ENCODE measurements at regions not wholly inside any gene's neighbourhood (a gene's known extent, or its start where the extent isn't known, plus 50 kb on each side); places are given as distances from the start of the nearest gene placed in this dataset.

GRCh38 chr21:26225046-26225445, 54.5 kb upstream of the APP start (continued):
- no peak for TF ChIP-seq ETS2 (tag; IDR thresholded peaks at IDR 0.05; ENCODE audit: borderline replicate concordance, poor library complexity, severe bottlenecking)
- no peak for TF ChIP-seq PTRF (tag; IDR thresholded peaks at IDR 0.05)
- TF ChIP-seq BDP1 (IDR thresholded peaks at IDR 0.05; ENCODE audit: insufficient read depth, insufficient read length) = no peak
- no peak for TF ChIP-seq SNRNP70 (optimal IDR thresholded peaks at IDR 0.05; ENCODE audit: low read depth, low read length)
- TF ChIP-seq, protein P1, sequence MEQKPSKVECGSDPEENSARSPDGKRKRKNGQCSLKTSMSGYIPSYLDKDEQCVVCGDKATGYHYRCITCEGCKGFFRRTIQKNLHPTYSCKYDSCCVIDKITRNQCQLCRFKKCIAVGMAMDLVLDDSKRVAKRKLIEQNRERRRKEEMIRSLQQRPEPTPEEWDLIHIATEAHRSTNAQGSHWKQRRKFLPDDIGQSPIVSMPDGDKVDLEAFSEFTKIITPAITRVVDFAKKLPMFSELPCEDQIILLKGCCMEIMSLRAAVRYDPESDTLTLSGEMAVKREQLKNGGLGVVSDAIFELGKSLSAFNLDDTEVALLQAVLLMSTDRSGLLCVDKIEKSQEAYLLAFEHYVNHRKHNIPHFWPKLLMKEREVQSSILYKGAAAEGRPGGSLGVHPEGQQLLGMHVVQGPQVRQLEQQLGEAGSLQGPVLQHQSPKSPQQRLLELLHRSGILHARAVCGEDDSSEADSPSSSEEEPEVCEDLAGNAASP (IDR thresholded peaks at IDR 0.05) = no peak
- TF ChIP-seq POLR3A (IDR thresholded peaks at IDR 0.05; ENCODE audit: borderline replicate concordance, extremely low read depth, insufficient read depth, insufficient read length) = no peak

DNA sequence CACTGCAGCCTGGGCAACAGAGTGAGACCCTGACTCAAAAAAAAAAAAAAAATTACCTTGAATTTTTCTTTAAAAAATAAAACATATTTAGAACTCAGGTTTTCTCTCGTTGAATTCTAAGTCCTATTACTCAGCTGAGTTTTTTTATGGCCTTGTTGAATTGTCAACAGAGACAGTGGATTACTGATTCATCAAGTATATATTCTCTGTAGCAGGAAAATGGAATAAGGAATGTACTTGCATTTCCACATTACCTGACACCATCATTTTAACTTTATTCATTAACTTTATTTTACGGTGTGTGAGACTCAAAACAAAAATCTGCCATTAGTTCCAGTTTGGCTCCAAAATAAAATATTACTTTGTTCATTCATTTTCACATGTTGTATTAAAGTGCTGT, 53.8 kb upstream of the APP start:
- no peaks in the 10 kb centered on the region for H3K27me3 ChIP-seq (ENCODE audit: control insufficient read depth in 2 of 2, insufficient read depth in 2 of 2, low read length in 2 of 2)
- in situ Hi-C loops (cut with MboI) (no loop called here), intact Hi-C loops (cut with micrococcal nuclease) (no loop called here)
- H4K20me1 ChIP-seq (replicated peaks; ENCODE audit: control insufficient read depth, insufficient read depth, low read length) = no peaks in the 10 kb centered on the region
- no peaks in the 10 kb centered on the region for H3K79me2 ChIP-seq (ENCODE audit: control insufficient read depth, insufficient read depth, low read length)
- no TSS peak for BruUV-seq (replicated peaks)
- H3K4me2 ChIP-seq (ENCODE audit: insufficient read depth, low read length) = no peak overlapping the region
- ChIA-PET CTCF (ENCODE audit: low intra/inter-chr PET ratio) (no interaction called here), POLR2A (no interaction called here)
- no peak overlapping the region for H3K4me3 ChIP-seq
- no peaks in the 10 kb centered on the region for H3K9me3 ChIP-seq (replicated peaks; ENCODE audit: control insufficient read depth, insufficient read depth, low read depth, low read length)
- DNase-seq (ENCODE audit: extremely low read depth in 1 of 4, low spot score in 3 of 4) = no peak
- no peak overlapping the region for H2AFZ ChIP-seq (ENCODE audit: low read depth, low read length)
- no peak overlapping the region for H3K9ac ChIP-seq (ENCODE audit: insufficient read depth in 1 of 2, low read depth in 2 of 2, low read length in 2 of 2)
- 0% methylated on average over 2 of the region's 2 CpGs for WGBS (ENCODE audit: insufficient coverage, low coverage, missing lambda C conversion rate)
- H3K4me1 ChIP-seq (replicated peaks in 1 of 2; ENCODE audit: control insufficient read depth in 2 of 2, insufficient read depth in 2 of 2, low read length in 2 of 2) = no peaks in the 10 kb centered on the region
- no peaks in the 10 kb centered on the region for H3K9me1 ChIP-seq (ENCODE audit: control insufficient read depth, insufficient read depth, low read length)
- H3K27ac ChIP-seq (ENCODE audit: extremely low read depth, low read depth, low read length) = no peak overlapping the region
- FAIRE-seq = no peak
- no peaks in the 10 kb centered on the region for H3K36me3 ChIP-seq (ENCODE audit: control insufficient read depth, insufficient read depth, low read length)
- no peak for ATAC-seq
- TF ChIP-seq, protein P2, sequence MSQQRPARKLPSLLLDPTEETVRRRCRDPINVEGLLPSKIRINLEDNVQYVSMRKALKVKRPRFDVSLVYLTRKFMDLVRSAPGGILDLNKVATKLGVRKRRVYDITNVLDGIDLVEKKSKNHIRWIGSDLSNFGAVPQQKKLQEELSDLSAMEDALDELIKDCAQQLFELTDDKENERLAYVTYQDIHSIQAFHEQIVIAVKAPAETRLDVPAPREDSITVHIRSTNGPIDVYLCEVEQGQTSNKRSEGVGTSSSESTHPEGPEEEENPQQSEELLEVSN (IDR thresholded peaks at IDR 0.05; ENCODE audit: borderline replicate concordance in 1 of 2, extremely low read depth in 1 of 2, insufficient read depth in 1 of 2, insufficient read length in 1 of 2, low read depth in 1 of 2, low read length in 1 of 2, poor library complexity in 1 of 2, severe bottlenecking in 1 of 2) = no peak
- TF ChIP-seq ZNF695 (CRISPR knock-in tag; IDR thresholded peaks at IDR 0.05) (no peak), BRF2 (IDR thresholded peaks at IDR 0.05; ENCODE audit: borderline replicate concordance, insufficient read depth, insufficient read length) (no peak), EZH2 (IDR thresholded peaks at IDR 0.05; ENCODE audit: borderline replicate concordance, low read depth, low read length) (no peak), CBX8 (IDR thresholded peaks at IDR 0.05; ENCODE audit: borderline replicate concordance, extremely low read depth, low read depth, low read length, poor library complexity, severe bottlenecking) (no peak), RAD51 (IDR thresholded peaks at IDR 0.05; ENCODE audit: borderline replicate concordance, low read depth) (no peak), NCOR1 (IDR thresholded peaks at IDR 0.05) (no peak), NR4A1 (CRISPR knock-in tag; IDR thresholded peaks at IDR 0.05) (no peak), NR4A1 (tag; IDR thresholded peaks at IDR 0.05) (no peak)
- TF ChIP-seq, protein P3, sequence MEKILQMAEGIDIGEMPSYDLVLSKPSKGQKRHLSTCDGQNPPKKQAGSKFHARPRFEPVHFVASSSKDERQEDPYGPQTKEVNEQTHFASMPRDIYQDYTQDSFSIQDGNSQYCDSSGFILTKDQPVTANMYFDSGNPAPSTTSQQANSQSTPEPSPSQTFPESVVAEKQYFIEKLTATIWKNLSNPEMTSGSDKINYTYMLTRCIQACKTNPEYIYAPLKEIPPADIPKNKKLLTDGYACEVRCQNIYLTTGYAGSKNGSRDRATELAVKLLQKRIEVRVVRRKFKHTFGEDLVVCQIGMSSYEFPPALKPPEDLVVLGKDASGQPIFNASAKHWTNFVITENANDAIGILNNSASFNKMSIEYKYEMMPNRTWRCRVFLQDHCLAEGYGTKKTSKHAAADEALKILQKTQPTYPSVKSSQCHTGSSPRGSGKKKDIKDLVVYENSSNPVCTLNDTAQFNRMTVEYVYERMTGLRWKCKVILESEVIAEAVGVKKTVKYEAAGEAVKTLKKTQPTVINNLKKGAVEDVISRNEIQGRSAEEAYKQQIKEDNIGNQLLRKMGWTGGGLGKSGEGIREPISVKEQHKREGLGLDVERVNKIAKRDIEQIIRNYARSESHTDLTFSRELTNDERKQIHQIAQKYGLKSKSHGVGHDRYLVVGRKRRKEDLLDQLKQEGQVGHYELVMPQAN (IDR thresholded peaks at IDR 0.05; ENCODE audit: borderline replicate concordance) = no peak
